Islet of Langerhans (tissue), 1 donor: ENCODE measurements at regions not wholly inside any gene's neighbourhood (a gene's known extent, or its start where the extent isn't known, plus 50 kb on each side); places are given as distances from the start of the nearest gene placed in this dataset.

ENCODE experiments used
- FAIRE-seq: peaks from one replicate; lab custom pipeline; 2011; peaks lifted over from hg19 to GRCh38; lab: Jason Lieb, UNC

DNA sequence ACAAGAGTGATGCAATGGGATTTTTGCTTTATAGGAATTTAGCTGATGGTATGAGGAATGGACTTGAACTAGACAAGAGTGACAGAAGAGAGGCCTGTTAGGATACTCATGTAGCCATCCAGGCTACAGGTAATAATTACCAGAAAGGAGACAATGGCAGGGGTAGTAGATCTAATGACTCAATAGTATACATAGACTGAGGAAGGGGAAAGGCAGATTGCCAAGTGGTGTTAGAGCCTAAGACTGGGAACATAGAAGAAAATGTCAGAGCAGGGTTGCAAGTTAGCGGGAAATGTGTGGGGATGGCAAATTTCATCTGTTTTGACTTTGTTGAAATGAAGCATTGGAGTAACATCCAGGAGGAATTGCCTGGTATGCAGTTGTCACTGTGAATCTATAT is 295.6 kb downstream of the UTRN start:
- FAIRE-seq: no peak

DNA sequence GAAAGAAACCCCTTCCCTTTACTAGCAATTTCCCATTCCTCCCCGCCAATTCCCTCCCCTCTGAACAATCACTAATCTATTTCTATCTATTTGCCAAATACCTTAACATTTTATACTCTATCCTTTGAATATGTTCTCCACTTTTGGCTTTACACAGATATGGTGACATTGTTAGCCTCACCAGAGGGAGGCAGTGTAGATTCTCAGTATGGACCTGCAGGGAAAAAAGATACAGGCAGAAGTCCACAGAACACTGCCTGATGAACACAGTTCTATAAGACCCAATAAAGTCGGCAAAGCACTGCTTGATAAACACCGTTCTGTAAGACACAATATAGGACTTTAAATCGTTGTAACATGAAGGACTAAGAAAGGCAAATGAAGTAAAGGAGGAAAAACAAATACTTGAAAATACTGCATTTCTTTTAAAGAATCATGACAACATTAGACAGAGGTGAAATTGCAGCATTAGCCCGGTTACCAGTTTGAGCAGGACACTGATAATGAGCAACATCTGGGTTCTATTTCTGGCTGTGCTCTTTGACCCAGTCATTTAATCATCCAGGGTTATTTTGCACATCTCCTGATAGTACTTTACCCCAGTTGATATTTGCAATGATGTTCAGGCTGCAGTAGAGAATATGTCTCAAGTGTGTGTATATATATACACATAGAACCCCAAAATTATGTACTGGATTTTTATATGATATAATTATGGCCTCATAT is 296.8 kb downstream of the UTRN start:
- FAIRE-seq: peak; percentile 73

DNA sequence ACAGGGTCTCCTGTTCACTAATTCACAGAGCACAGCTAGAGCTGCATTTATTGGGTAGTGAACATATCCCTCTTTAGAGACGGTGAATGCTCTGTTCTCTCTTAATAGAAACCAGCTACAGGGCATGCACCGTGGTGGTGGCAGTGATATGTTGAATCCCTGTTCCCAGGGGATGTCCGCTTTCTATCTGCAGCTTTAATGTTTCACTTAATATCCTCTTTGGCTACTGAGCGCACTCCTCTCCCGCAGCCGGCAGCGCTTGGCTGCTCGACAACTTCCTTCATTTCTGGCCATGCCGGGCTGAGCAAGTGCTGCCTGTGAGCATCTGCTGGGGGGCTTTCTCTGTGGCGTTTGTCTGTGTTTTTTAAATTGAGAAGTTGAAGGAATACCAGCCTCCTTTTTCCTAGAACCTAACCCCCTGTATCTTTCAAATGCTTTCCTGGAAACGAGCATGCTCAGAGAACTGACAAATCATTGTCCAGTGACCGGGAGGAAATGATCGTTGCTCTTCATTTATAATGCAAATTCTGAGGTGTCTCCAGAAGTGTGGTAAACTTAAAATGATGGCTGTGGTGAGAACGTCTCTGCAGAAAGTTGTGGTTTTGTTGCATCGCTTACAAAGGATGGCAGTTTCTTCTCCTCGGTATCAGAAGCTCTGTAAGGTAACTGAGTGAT is 297.9 kb downstream of the UTRN start:
- FAIRE-seq: peak; percentile 49

DNA sequence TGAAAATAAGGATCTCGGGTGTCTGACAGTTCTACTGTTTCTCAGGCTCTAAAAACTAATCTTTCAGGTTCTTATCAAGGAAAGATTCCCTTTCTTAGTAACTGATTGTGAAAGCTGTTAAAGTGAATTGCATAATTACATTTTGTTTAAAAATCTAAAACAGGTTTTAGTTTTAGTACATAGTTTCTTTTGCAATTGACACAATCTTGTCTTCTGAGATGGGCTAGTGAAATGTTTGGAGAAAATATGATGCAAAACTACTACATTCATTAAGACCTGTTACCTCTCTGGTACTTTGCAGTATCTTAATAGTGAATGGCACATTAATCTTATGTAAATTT is 298.4 kb downstream of the UTRN start:
- FAIRE-seq: peak; percentile 95

DNA sequence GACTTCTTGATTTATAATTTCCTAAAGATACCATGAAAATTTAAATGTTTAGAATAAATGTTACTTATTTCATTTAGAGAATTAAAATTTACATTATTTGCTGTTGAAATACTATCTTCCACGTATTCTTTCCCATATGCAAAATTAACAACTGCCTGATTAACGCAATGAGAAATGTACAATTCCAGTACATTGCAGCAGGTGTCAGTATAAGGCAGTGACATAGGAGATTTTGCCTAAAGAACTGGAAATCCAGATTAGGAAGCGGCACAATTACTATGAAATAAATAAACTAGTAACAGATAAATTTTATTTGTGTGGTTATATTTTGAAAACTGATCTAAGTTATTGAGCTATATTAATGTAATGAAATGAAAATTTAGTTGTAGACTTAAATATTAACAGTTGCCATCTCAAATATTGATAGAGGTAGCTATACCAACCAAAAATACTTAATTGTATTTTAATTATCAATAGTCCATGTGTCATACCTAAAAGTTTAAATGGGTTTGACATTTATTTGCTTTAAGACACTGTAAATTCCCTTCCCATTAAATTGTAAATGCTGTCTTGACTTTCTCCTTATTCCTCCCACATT is 300.2 kb downstream of the UTRN start:
- peak; percentile 100 for FAIRE-seq

DNA sequence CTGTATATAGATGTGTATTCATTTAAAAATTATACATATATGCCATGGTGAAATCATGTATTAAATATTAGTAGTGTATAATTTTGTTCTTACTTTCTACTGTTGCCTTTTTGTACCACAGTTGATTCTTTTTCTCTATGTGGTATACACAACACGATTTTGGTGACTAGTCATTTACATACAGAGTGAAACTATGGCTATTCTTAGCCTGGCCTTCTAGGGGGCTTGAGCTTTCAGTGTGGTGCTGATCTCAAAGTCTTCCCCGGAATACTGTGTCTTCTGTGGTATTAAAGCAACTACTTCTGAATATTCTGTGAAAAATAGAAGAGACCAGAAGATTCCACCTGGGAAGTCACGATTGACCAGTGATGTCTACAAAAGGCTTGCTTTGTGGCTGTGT is 301.9 kb downstream of the UTRN start:
- FAIRE-seq: peak; percentile 24

DNA sequence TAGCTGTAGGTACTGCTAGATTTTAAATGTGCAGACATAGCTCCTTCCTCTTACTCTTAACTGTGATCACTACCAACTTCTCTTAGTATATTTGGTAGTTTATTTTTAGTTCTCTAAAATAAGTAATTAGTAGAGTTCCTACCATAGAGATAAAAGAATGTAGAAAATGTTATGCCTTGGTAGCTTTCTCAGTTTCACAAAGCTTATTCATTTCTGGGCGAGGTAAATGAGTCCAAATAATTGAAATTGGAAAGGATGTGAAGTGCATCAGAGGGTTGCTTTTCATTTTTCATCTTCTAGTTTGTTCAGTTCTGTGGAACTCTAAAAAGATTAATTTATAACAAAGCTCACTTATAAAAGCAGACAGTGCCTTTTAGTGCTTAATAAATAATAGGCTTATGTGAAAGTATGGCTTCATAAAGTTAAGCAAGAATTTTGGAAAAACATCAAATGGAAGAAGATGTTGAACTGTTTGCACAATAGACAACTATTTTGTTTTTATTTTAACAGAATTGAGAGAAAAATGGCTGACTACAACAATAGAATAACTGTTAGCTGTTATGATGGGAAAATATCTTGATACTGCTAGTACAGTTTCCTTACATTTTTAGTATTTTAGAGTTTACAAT is 303.7 kb downstream of the UTRN start:
- peak; percentile 41 for FAIRE-seq

DNA sequence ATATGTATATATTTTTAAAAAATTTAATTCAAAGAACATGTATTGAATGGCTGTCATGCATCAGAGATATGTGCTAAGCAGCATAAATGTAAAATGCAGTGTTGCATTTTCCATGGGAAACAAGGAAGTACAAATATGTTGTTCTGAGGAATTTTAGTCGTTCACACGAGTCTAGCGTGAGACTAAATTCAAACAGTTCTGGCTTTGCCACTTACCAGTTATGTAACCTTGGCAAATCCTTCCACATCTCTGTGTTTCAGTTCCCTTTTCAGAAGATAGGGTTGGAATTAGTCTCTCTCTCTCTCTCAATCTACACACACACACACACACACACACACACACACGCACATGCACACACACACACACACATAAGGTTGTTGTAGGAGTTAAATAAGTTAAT is 305.4 kb downstream of the UTRN start:
- no peak for FAIRE-seq

DNA sequence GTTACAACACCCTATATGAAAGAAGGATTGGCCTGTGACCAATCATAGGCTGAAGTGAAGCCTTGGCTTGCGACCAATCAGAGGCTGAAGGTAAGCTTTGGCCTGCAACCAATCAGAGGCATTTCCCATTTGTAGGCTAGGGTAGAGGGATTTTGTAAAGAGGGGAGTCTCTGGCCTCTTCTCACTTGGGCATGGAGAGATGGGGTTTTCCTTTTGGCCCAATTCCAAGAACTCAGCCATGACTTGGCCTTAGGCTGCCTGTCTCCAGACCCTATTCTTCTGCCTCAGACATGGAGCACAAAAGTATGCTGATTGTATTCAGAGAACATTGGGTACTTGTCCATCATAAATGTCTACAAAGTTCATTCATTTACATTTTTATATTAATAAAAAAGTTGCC is 308.3 kb downstream of the UTRN start:
- no peak for FAIRE-seq

DNA sequence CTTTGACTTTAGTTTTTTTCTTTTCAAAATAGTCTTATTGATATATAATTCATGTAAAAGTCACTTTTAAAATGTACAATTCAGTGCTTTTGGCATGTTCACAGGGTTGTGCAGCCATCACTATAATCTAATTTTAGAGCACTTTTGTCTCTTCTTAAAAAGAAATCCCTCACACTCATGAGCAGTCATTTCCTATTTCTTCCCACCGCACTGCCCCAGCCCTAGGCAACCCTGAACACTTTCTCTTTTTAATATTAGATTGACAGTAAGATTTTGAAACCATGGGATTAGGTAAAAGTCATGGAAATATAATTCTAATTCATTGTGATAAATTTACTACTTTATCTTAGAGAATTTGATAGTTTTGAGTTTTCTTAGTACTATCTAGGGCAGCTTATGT is 309.4 kb downstream of the UTRN start:
- peak; percentile 61 for FAIRE-seq

DNA sequence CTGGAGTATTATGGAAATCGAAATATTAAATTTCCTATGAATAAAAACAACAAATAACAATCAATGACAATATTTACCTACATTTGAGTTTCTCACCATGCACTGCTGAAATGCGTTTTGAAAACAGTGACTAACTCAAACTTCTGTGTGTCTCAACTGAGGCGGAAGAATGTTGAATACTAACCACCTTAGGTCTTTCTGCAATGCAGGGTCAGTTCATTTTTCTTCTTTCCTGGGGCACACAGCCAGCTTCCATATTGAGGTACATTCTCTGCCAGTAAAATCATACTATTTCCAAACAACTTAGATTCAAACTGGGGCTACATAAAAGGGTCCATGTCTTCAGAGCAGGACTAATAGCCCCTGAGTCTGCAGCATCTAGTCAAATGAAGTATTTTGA is 310.1 kb downstream of the UTRN start:
- FAIRE-seq: no peak

DNA sequence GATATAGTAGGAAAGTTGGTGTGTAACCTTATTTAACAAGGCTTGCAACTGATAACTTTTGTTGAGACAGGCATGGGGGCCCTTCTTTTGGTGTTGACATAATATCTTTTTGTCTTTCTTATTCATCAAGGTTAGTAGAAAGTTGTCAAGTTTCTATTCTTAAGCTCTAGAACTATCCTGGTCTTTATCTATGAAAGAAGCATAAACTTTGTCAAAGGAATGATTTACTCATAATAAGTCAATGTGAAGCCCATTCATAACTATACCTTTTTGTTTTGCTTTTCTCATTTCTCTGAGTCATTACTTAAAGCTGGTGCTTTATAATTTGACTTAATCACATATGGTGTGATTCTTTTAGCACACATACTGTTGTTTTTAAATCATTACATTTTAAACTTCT is 312.4 kb downstream of the UTRN start:
- peak; percentile 21 for FAIRE-seq

DNA sequence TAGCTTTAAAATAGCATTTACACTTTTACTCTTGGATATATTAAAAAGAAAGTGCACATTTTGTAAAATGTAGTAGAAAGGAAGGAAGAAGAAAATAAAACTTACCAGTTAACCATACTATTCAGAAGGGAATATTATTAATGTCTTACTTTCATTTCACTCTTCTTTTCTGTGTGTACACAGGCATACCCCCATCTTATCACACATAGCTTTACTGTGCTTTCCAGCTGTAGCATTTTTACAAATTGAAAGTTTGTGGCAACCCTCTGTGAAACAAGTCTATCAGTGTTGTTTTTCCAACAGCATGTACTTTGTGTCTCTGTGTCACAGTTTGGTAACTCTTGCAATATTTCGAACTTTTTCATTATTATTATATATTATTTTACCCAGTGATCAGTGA is 314.5 kb downstream of the UTRN start:
- no peak for FAIRE-seq

DNA sequence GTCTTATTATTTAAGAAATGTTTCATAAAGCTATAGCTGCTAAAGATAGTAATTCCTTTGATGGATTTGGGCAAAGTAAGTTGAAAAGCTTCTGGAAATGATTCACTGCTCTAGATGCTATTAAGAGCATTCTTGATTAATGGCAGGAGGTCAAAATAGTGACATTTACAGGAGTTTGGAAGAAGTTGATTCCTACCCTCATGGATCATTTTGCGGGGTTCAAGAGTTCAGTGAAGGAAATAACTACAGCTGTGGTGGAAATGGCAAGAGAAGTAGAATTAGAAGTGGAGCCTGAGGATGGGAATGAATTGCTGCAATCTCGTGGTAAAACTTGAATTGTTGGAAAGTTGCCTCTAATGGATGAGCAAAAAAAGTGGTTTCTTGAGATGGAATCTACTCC is 316.1 kb downstream of the UTRN start:
- FAIRE-seq: no peak

DNA sequence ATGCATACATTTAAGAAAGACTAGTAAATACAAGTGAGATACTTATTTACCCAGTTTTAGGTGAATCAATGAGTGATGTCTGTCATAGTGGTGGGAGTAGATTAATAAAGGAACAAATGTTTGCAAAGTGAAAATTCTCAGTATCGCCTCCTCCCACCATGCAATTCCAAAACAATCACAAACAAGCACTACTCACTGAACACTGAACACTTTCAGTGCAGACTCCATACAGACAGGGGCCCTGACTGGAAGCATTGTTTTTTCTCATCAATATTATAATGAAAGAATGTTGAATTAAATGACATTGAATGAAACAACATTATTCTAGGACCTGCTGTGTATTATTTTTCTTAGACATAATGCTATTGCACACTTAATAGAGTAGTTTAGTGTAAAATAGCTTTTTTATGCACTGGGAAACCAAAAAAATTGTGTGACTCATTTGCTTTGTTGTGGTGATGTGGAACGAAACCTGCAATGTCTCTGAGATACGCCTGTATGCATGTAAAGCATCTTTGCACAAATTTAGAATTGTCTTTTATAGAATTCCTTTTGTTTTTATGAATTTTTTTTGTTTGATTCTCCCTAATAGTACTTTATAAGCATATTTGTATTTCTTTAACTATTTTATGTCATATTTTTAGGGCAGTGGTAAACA is 317.5 kb downstream of the UTRN start:
- FAIRE-seq: no peak

DNA sequence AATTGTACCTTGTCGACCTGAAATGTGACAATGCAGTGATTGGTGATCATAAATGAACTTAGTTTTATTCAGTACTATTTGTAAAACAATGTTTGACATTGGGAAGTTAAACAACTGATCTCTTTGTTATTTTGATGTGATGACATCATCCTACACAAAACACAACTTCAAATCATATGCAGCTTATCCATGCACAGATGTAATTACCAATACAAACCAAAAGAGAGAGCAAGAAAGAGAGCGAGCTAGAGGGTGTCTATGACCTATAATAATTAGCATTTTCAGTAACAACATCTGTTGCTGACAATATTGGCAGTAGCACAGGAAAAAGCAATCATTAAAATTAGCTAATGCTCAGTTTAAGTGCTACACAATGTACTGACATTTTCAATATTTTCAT is 320.9 kb downstream of the UTRN start:
- peak; percentile 78 for FAIRE-seq

DNA sequence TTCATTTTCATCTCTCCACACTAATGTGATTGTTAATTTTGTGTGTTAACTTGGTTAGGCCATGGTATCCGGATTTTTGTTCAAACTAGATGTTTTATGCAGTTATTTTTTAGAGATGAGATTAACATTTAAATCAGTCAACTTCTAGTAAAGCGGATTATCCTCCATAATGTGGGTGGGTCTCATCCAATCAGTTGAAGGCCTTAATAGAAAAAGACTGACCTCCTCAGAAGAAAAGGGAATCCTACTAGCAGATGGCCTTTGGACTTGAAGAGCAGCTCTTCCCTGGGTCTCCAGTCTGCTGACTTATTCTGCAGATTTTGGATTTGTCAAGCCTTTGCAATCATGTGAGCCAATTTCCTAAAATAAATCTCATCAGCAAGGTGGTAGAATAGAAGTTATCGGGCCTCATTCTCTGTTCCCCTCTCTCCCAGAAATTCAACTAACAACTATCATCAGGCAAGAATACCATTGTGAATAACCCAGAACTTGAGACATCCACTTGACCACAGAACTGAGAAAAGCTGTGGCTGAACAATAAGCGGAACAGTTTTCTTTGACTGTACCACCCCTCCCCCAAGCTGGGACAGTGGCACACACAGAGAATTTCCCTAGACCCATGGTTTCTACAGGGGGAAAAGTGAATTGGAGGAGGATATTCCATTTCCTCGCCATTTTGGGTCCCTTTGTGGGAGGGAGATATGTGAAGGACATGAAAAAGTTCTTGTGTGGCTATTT is 323.0 kb downstream of the UTRN start:
- no peak for FAIRE-seq

DNA sequence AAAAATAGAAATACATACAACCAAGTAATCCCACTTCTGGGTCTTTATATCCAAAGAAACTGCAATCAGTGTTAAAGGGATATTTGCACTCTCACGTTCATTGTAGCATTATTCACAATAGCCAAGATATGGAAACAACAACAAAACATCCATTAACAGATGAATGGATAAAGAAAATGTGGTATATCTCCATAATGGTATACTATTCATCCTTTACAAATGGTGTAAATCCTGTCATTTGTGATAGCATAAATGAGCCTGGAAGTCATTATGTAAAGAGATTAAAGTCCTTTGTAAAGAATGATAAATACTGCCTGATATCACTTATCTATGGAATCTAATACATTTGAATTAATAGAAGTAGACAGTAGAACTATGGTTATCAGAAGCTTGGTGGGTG is 327.7 kb downstream of the UTRN start:
- FAIRE-seq: no peak

DNA sequence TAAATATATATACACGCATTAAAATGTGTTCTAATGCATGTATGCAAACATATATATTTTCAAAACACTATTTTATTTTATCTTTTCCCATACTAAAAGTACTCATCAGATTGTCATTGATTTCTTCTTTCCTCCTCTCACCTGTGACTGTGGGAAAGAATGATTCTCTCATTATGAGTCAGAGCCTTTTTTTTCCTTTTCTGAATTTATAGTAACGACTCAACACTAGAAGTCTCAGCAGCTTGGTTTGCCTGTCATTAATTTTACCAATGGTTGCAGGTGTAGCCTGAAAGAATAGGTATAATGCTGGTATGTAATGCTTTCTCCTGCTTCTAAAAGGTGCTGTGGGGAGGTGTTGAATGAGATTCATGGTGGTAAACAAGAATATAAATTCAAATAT is 328.7 kb downstream of the UTRN start:
- FAIRE-seq: peak; percentile 90

DNA sequence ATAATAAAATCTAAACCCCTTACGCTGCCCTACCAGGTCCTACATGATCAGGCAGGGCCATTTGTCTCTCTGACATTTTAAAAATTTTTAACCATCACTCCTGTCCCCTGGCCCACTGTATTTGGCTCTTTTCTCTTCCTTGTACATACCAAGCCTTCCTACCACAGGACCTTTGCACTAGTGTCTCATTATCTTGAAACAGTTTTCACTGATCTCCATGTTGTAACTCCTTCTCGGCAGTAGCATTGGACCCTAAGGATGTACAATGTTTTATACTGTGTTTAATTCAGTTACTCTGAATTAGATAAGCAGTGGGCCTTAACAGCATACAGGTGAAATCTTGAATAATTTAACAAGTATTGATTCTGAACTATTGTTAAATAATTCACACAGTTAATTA is 330.7 kb downstream of the UTRN start:
- peak; percentile 21 for FAIRE-seq

DNA sequence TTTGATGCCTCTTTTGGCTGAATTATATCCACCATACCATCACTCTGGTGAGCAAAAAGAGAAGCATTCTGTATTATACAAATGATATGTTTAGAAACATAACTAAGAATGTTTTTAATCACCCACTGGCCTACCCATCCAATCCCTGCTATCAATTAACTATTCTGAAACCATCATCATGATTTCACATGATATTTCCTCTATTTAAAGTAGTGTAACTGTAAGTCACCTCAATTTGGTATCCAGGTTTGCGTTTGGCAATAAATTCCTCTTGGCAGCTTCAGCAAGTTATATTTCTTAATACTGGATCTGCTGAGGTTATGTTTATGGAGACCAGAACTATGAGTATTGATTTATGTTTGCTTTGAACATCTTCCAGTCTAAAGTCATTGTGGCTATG is 332.1 kb downstream of the UTRN start:
- no peak for FAIRE-seq

DNA sequence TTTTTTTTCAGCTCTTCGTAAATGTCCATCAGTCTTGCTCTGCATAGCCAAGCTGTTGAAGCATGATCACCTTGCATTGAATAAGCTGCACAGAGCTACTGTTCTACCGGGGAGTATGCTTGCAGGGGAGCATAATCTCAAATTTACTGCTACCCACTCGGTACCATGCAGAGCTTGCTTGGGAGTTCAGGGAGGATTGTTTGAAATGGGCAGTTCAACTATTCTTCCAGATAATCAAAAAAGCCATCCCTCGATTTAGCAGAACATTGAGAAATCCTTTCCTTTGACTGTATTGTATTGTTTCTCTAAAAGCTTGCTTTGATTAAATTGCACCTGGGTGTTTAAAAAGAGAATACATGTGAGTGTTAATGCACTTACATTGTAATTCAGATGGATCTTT is 332.6 kb downstream of the UTRN start:
- no peak for FAIRE-seq
